ENCODE measurements at regions not wholly inside any gene's neighbourhood (a gene's known extent, or its start where the extent isn't known, plus 50 kb on each side); places are given as distances from the start of the nearest gene placed in this dataset.

- Histone ChIP-seq H3K4me1 (replicated peaks in 1 of 2) (no peaks in the 10 kb centered on the region), H3K4me3 (no peak overlapping the region), H3K9me3 (replicated peaks in 1 of 3) (no peaks in the 10 kb centered on the region), H3K27ac (no peak overlapping the region), H3K27me3 (no peaks in the 10 kb centered on the region), H3K36me3 (replicated peaks in 1 of 2) (no peaks in the 10 kb centered on the region)
- DNase-seq, result no peak
- TF ChIP-seq CTCF (IDR thresholded peaks at IDR 0.05) (no peak), POLR2A (IDR thresholded peaks at IDR 0.05) (no peak)
- 81 to 91% (median 86%) methylated on average over 2 of the region's 2 CpGs for WGBS, 4 donors
- intact Hi-C loops (cut with DNase I), result no loop called here
These were observed 206.3 kb downstream of the MDFIC start for GRCh38 chr7:115128154-115128553.

GRCh38 chr7:115127399-115128021 lies 205.6 kb downstream of the MDFIC start:
- intact Hi-C loops (cut with DNase I), result no loop called here
- WGBS, 4 donors, result 81 to 90% (median 85%) methylated on average over 5 of the region's 5 CpGs

GRCh38 chr7:115125750-115126149 lies 203.9 kb downstream of the MDFIC start:
- no peaks in the 10 kb centered on the region for H3K27me3 ChIP-seq
- H3K36me3 ChIP-seq (replicated peaks in 1 of 2), result no peaks in the 10 kb centered on the region
- no peaks in the 10 kb centered on the region for H3K9me3 ChIP-seq (replicated peaks in 1 of 3)
- TF ChIP-seq CTCF (IDR thresholded peaks at IDR 0.05) (no peak), POLR2A (IDR thresholded peaks at IDR 0.05) (no peak)
- no peak overlapping the region for H3K4me3 ChIP-seq
- no peaks in the 10 kb centered on the region for H3K4me1 ChIP-seq (replicated peaks in 1 of 2)
- DNase-seq, result no peak
- intact Hi-C loops (cut with DNase I), result no loop called here
- H3K27ac ChIP-seq, result no peak overlapping the region

More at GRCh38 chr7:115127399-115128021, 205.6 kb downstream of the MDFIC start:
- no peak for DNase-seq
- Histone ChIP-seq H3K27ac (no peak overlapping the region), H3K36me3 (replicated peaks in 1 of 2) (no peaks in the 10 kb centered on the region), H3K27me3 (no peaks in the 10 kb centered on the region), H3K4me1 (replicated peaks in 1 of 2) (no peaks in the 10 kb centered on the region), H3K4me3 (no peak overlapping the region), H3K9me3 (replicated peaks in 1 of 3) (no peaks in the 10 kb centered on the region)
- TF ChIP-seq CTCF (IDR thresholded peaks at IDR 0.05) (no peak), POLR2A (IDR thresholded peaks at IDR 0.05) (no peak)

GRCh38 chr7:115125312-115125711 lies 203.4 kb downstream of the MDFIC start:
- intact Hi-C loops (cut with DNase I), result no loop called here
- no peak for DNase-seq
- H3K9me3 ChIP-seq (replicated peaks in 1 of 3), result no peaks in the 10 kb centered on the region
- TF ChIP-seq POLR2A (IDR thresholded peaks at IDR 0.05) (no peak), CTCF (IDR thresholded peaks at IDR 0.05) (no peak)
- no peak overlapping the region for H3K27ac ChIP-seq
- H3K4me3 ChIP-seq, result no peak overlapping the region
- no peaks in the 10 kb centered on the region for H3K4me1 ChIP-seq (replicated peaks in 1 of 2)
- WGBS, 4 donors, result 89 to 95% (median 92%) methylated on average over 3 of the region's 3 CpGs
- H3K27me3 ChIP-seq, result no peaks in the 10 kb centered on the region
- H3K36me3 ChIP-seq (replicated peaks in 1 of 2), result no peaks in the 10 kb centered on the region
